Endothelial cell of umbilical vein (primary cell): ENCODE measurements at regions not wholly inside any gene's neighbourhood (a gene's known extent, or its start where the extent isn't known, plus 50 kb on each side); places are given as distances from the start of the nearest gene placed in this dataset.

Source experiments
- BruUV-seq: library from RNA; stranded (reverse); fragments of 400-500 nt; replicated peaks from 2 replicates; lab custom pipeline; 2021; lab: Mats Ljungman, UMichigan
- CTCF ChIA-PET: fragments of 300-600, 350-600 bp; sonication (Branson Sonifier 250); formaldehyde crosslinking; loops from one replicate; lab custom pipeline; 2021; ENCODE audit warnings: antibody characterized with exemption, inconsistent platforms; lab: Charles Lee
- POLR2A ChIA-PET: fragments of 300-600, 350-600 bp; sonication (Branson Sonifier 250); formaldehyde crosslinking; loops from one replicate; lab custom pipeline; 2021; ENCODE audit warnings: antibody characterized with exemption, inconsistent platforms; lab: Charles Lee
- DNase-seq: peaks from one replicate; pipeline ENCODE4 v3.0.0-alpha.2; 2011; ENCODE audit warnings: low read depth, low spot score
- FAIRE-seq: peaks from 2 replicates; lab custom pipeline; 2011; peaks lifted over from hg19 to GRCh38; lab: Jason Lieb, UNC
- H2AFZ ChIP-seq: 2 replicates; pipeline ENCODE4 v1.6.0; 2012; ENCODE audit warnings: low read depth, low read length, control low read depth, inconsistent platforms
- H3K27ac ChIP-seq: 2 replicates; pipeline ENCODE4 v1.5.1; 2011; ENCODE audit warnings: low read depth, mild to moderate bottlenecking, control low read depth, low read length, moderate library complexity; ENCODE audit not compliant: insufficient read depth
- H3K27me3 ChIP-seq, 2 experiments: 2 replicates each; pipeline versions ENCODE4 v1.6.0 to v1.6.1; 2011; ENCODE audit warnings: low read length in 2 of 2, mixed read lengths in 1 of 2; ENCODE audit not compliant: control insufficient read depth in 2 of 2, insufficient read depth in 2 of 2
- H3K36me3 ChIP-seq, 2 experiments: 2 replicates in 1 of 2; 3 replicates in 1 of 2; pipeline ENCODE4 v1.5.1; 2011; ENCODE audit warnings: low read length in 2 of 2, mild to moderate bottlenecking in 1 of 2, moderate library complexity in 1 of 2; ENCODE audit not compliant: control insufficient read depth in 2 of 2, insufficient read depth in 2 of 2; ENCODE audit errors: extremely low read depth in 1 of 2
- H3K4me1 ChIP-seq: 3 replicates; pipeline ENCODE4 v1.5.1; 2011; ENCODE audit warnings: mild to moderate bottlenecking, low read length; ENCODE audit not compliant: control insufficient read depth, insufficient read depth; ENCODE audit errors: extremely low read depth
- H3K4me2 ChIP-seq: 2 replicates; pipeline ENCODE4 v1.6.1; 2011; ENCODE audit warnings: low read length, control low read depth, mixed read lengths; ENCODE audit not compliant: insufficient read depth
- H3K4me3 ChIP-seq, 3 experiments: fragments of 200-600 bp in 1 of 3; sonication (generic), shearing (Covaris generic) in 1 of 3; replicated peaks in 1 of 3; 2 replicates each; pipeline ENCODE4 v1.5.1; 2011 to 2016; ENCODE audit warnings: control low read depth in 3 of 3, low read length in 3 of 3, mild to moderate bottlenecking in 2 of 3, inconsistent platforms in 1 of 3, low read depth in 1 of 3, moderate library complexity in 1 of 3; ENCODE audit not compliant: insufficient read depth in 1 of 3
- H3K79me2 ChIP-seq: 2 replicates; pipeline ENCODE4 v1.6.0; 2012; ENCODE audit warnings: low read length, inconsistent platforms; ENCODE audit not compliant: control insufficient read depth, insufficient read depth
- H3K9ac ChIP-seq: replicated peaks from 2 replicates; pipeline ENCODE3; 2011; ENCODE audit warnings: low read length, control low read depth; ENCODE audit not compliant: insufficient read depth; ENCODE audit errors: extremely low read depth
- H3K9me1 ChIP-seq: replicated peaks from 3 replicates; pipeline ENCODE4 v1.6.0; 2011; ENCODE audit warnings: mild to moderate bottlenecking, low read length; ENCODE audit not compliant: control insufficient read depth, insufficient read depth; ENCODE audit errors: extremely low read depth
- H3K9me3 ChIP-seq: replicated peaks from 2 replicates; pipeline ENCODE4 v1.5.1; 2012; ENCODE audit warnings: low read length, inconsistent platforms; ENCODE audit not compliant: control insufficient read depth, insufficient read depth
- H4K20me1 ChIP-seq: replicated peaks from 2 replicates; pipeline ENCODE3; 2011; ENCODE audit warnings: mild to moderate bottlenecking, low read length; ENCODE audit not compliant: control insufficient read depth, insufficient read depth; ENCODE audit errors: extremely low read depth
- CTCF ChIP-seq, 2 donors: IDR thresholded peaks; 1 replicate in 1 of 2; 2 replicates in 1 of 2; pipeline ENCODE4 v1.5.1; 2011; ENCODE audit warnings: low read length in 2 of 2, mild to moderate bottlenecking in 2 of 2, moderate library complexity in 2 of 2, control low read depth in 1 of 2, inconsistent platforms in 1 of 2, low read depth in 1 of 2; ENCODE audit not compliant: insufficient read depth in 1 of 2; ENCODE audit errors: extremely low read depth in 1 of 2
- EZH2 ChIP-seq: IDR thresholded peaks from 2 replicates; pipeline ENCODE4 v1.6.1; 2012; ENCODE audit warnings: borderline replicate concordance, low read depth, mild to moderate bottlenecking, moderate library complexity, low read length, inconsistent platforms; ENCODE audit not compliant: severe bottlenecking
- FOS ChIP-seq: IDR thresholded peaks from 2 replicates; pipeline ENCODE4 v1.6.1; 2011; ENCODE audit warnings: mild to moderate bottlenecking, low read length, moderate library complexity, borderline replicate concordance; ENCODE audit not compliant: insufficient read depth
- GATA2 ChIP-seq: IDR thresholded peaks from 2 replicates; pipeline ENCODE4 v1.7.0; 2011; ENCODE audit warnings: low read depth, mild to moderate bottlenecking, moderate library complexity, mixed read lengths, low read length; ENCODE audit not compliant: insufficient read length, insufficient read depth
- JUN ChIP-seq: IDR thresholded peaks from 2 replicates; pipeline ENCODE4 v1.6.1; 2011; ENCODE audit warnings: borderline replicate concordance, low read depth; ENCODE audit not compliant: insufficient read length, insufficient read depth
- MAX ChIP-seq: IDR thresholded peaks from 2 replicates; pipeline ENCODE4 v1.6.1; 2011; ENCODE audit not compliant: insufficient read depth, insufficient read length
- MYC ChIP-seq: IDR thresholded peaks from one replicate; pipeline ENCODE4 v1.6.1; 2011; ENCODE audit warnings: mild to moderate bottlenecking, low read depth, low read length
- POLR2A ChIP-seq: IDR thresholded peaks from 2 replicates; pipeline ENCODE4 v1.6.1; 2012; ENCODE audit warnings: low read depth, mild to moderate bottlenecking, control low read depth, low read length
- POLR2AphosphoS5 ChIP-seq: IDR thresholded peaks from 2 replicates; pipeline ENCODE4 v1.6.1; 2012; ENCODE audit warnings: low read depth, mild to moderate bottlenecking, control low read depth, low read length, moderate library complexity; ENCODE audit not compliant: insufficient read depth
- dilution Hi-C: fragments of 300-500 bp; cut with MboI; formaldehyde crosslinking; loops from one replicate; pipeline ENCODE4 v1.15.0; 2019; ENCODE audit warnings: low sequenced_read_pairs; ENCODE audit not compliant: extremely low pct_ligation_motif_present
- intact Hi-C: fragments of 100-400 bp; cut with micrococcal nuclease; formaldehyde crosslinking; loops from one replicate; pipeline ENCODE4 v1.10.0; 2022

- no peak for FAIRE-seq
- BruUV-seq, result no TSS peak
- dilution Hi-C loops (no loop called here), intact Hi-C loops (no loop called here)
- ChIA-PET POLR2A (no interaction called here), CTCF (no interaction called here)
- H3K9me1 ChIP-seq, result no peaks in the 10 kb centered on the region
- H3K27ac ChIP-seq, result no peak overlapping the region
- H3K36me3 ChIP-seq, result no peaks in the 10 kb centered on the region
- TF ChIP-seq GATA2 (no peak), EZH2 (no peak), FOS (no peak), JUN (no peak), MYC (no peak), MAX (no peak), POLR2AphosphoS5 (no peak), CTCF (IDR thresholded peaks at IDR 0.05; ENCODE audit: extremely low read depth in 1 of 2, insufficient read depth in 1 of 2, low read depth in 1 of 2, low read length in 2 of 2) (no peak), POLR2A (no peak)
- H3K27me3 ChIP-seq, result no peaks in the 10 kb centered on the region
- no peak overlapping the region for H3K9ac ChIP-seq
- no peak overlapping the region for H3K4me3 ChIP-seq
- no peak overlapping the region for H2AFZ ChIP-seq
- H4K20me1 ChIP-seq, result no peaks in the 10 kb centered on the region
- no peak overlapping the region for H3K4me2 ChIP-seq
- H3K79me2 ChIP-seq, result no peaks in the 10 kb centered on the region
- no peaks in the 10 kb centered on the region for H3K9me3 ChIP-seq
- H3K4me1 ChIP-seq, result no peaks in the 10 kb centered on the region
- DNase-seq, result no peak
Observed at GRCh38 chr20:11371831-11372230, 545.9 kb upstream of the BTBD3 start.
